Naive thymus-derived CD4-positive, alpha-beta T cell (primary cell): ENCODE measurements at regions not wholly inside any gene's neighbourhood (a gene's known extent, or its start where the extent isn't known, plus 50 kb on each side); places are given as distances from the start of the nearest gene placed in this dataset.
"Not testable (repeated sequence)": the region's sequence is repeated elsewhere in the genome, so short reads cannot be mapped to it uniquely, and the experiment has no call there.

Experiments used
- ATAC-seq: fragments of 150-1000 bp; cut with Tn5 transposase; 2 replicates; pipeline ENCODE4 v1.10.0; 2021; ENCODE audit warnings: mild to moderate bottlenecking, moderate library complexity
- CTCF ChIA-PET: fragments of 350-600 bp; sonication (Branson Sonifier 250); formaldehyde crosslinking; loops from one replicate; lab custom pipeline; 2021; ENCODE audit warnings: antibody characterized with exemption; lab: Charles Lee
- POLR2A ChIA-PET: fragments of 350-600 bp; sonication (Branson Sonifier 250); formaldehyde crosslinking; loops from one replicate; lab custom pipeline; 2021; ENCODE audit warnings: antibody characterized with exemption, inconsistent platforms; lab: Charles Lee
- DNase-seq, 9 donors: peaks; one replicate each; pipeline versions ENCODE4 v3.0.0 to v3.0.0-alpha.2; 2020 to 2022; ENCODE audit warnings: mixed read lengths in 1 of 9
- H3K27ac ChIP-seq: one replicate; pipeline ENCODE4 v1.7.0; 2013; ENCODE audit warnings: mild to moderate bottlenecking, low read depth, low read length, moderate library complexity
- H3K27me3 ChIP-seq, 2 donors: one replicate each; pipeline ENCODE4 v1.7.0; 2013; ENCODE audit warnings: low read length in 2 of 2, mild to moderate bottlenecking in 2 of 2, moderate library complexity in 2 of 2; ENCODE audit not compliant: control insufficient read depth in 2 of 2, insufficient read depth in 2 of 2
- H3K36me3 ChIP-seq, 3 experiments: 1 replicate in 2 of 3; 2 replicates in 1 of 3; pipeline ENCODE4 v1.7.0; 2013; ENCODE audit warnings: low read length in 3 of 3, mild to moderate bottlenecking in 3 of 3, moderate library complexity in 1 of 3; ENCODE audit not compliant: insufficient read depth in 3 of 3, control insufficient read depth in 2 of 3
- H3K4me1 ChIP-seq, 2 donors: one replicate each; pipeline ENCODE4 v1.7.0; 2013; ENCODE audit warnings: low read length in 2 of 2, mild to moderate bottlenecking in 2 of 2, moderate library complexity in 1 of 2; ENCODE audit not compliant: control insufficient read depth in 2 of 2, insufficient read depth in 2 of 2
- H3K4me3 ChIP-seq: 2 replicates; pipeline ENCODE4 v1.7.0; 2013; ENCODE audit warnings: mild to moderate bottlenecking, low read length
- H3K9me3 ChIP-seq, 3 experiments: 1 replicate in 2 of 3; 2 replicates in 1 of 3; pipeline ENCODE4 v1.7.0; 2013; ENCODE audit warnings: low read length in 3 of 3; ENCODE audit not compliant: control insufficient read depth in 2 of 3
- H3K27ac Mint-ChIP-seq, 9 donors: one replicate each; pipeline ENCODE4 v1.8.0; 2020 to 2022; ENCODE audit warnings: mixed read lengths in 9 of 9, mild to moderate bottlenecking in 8 of 9, moderate library complexity in 5 of 9, inconsistent platforms in 2 of 9
- H3K27me3 Mint-ChIP-seq, 5 donors: one replicate each; pipeline ENCODE4 v1.8.0; 2021 to 2022; ENCODE audit warnings: mixed read lengths in 5 of 5, mild to moderate bottlenecking in 1 of 5
- H3K36me3 Mint-ChIP-seq, 5 donors: one replicate each; pipeline ENCODE4 v1.8.0; 2020 to 2022; ENCODE audit warnings: mixed read lengths in 5 of 5, mild to moderate bottlenecking in 3 of 5, inconsistent platforms in 1 of 5
- H3K4me1 Mint-ChIP-seq, 7 donors: one replicate each; pipeline ENCODE4 v1.8.0; 2020 to 2022; ENCODE audit warnings: mixed read lengths in 7 of 7, mild to moderate bottlenecking in 3 of 7, inconsistent platforms in 1 of 7
- H3K4me3 Mint-ChIP-seq, 10 donors: one replicate each; pipeline ENCODE4 v1.8.0; 2020 to 2022; ENCODE audit warnings: mild to moderate bottlenecking in 10 of 10, mixed read lengths in 10 of 10, moderate library complexity in 6 of 10, inconsistent platforms in 2 of 10
- H3K9me3 Mint-ChIP-seq, 11 donors: one replicate each; pipeline ENCODE4 v1.8.0; 2020 to 2022; ENCODE audit warnings: mixed read lengths in 11 of 11, mild to moderate bottlenecking in 4 of 11, inconsistent platforms in 1 of 11, moderate library complexity in 1 of 11
- intact Hi-C, 2 donors: fragments of 100-400 bp; cut with micrococcal nuclease; formaldehyde crosslinking; loops; one replicate each; pipeline ENCODE4 v1.15.1; 2023

GRCh38 chr10:109809954-109810353 is 113.4 kb downstream of the XPNPEP1 start:
- H3K4me1 ChIP-seq, intact Hi-C loops, H3K36me3 Mint-ChIP-seq, CTCF ChIA-PET, H3K9me3 ChIP-seq, H3K27me3 ChIP-seq, DNase-seq, H3K27ac Mint-ChIP-seq, ATAC-seq, H3K4me3 ChIP-seq, POLR2A ChIA-PET, H3K27ac ChIP-seq, H3K4me1 Mint-ChIP-seq, H3K36me3 ChIP-seq, H3K4me3 Mint-ChIP-seq: not testable (repeated sequence)
- peaks cover 3 to 47% (median 18%) of the 10 kb centered on the region in 11 donors for H3K9me3 Mint-ChIP-seq
- H3K27me3 Mint-ChIP-seq: peaks cover 2 to 16% (median 15%) of the 10 kb centered on the region in 5 donors

GRCh38 chr10:109801191-109801590 is 122.1 kb downstream of the XPNPEP1 start:
- H3K27me3 ChIP-seq: not testable (repeated sequence)

GRCh38 chr10:109790647-109791046 is 132.7 kb downstream of the XPNPEP1 start:
- H3K9me3 Mint-ChIP-seq: peaks cover 0 to 15% (median 6%) of the 10 kb centered on the region in 11 donors
- H3K4me3 Mint-ChIP-seq: no peak overlapping the region
- peaks cover 0 to 4% (median 0%) of the 10 kb centered on the region in 5 donors for H3K36me3 Mint-ChIP-seq
- POLR2A ChIA-PET: no interaction called here
- ATAC-seq (no peak), DNase-seq (no peak)
- CTCF ChIA-PET: no interaction called here
- no peaks in the 10 kb centered on the region for H3K4me1 Mint-ChIP-seq
- no peaks in the 10 kb centered on the region for H3K36me3 ChIP-seq
- H3K4me1 ChIP-seq: no peaks in the 10 kb centered on the region
- H3K4me3 ChIP-seq: no peak overlapping the region
- intact Hi-C loops: no loop called here
- H3K9me3 ChIP-seq: no peaks in the 10 kb centered on the region
- no peaks in the 10 kb centered on the region for H3K27me3 ChIP-seq
- no peak overlapping the region for H3K27ac Mint-ChIP-seq
- peaks cover 2 to 33% (median 10%) of the 10 kb centered on the region in 5 donors for H3K27me3 Mint-ChIP-seq
- H3K27ac ChIP-seq: no peak overlapping the region

More at GRCh38 chr10:109801191-109801590, 122.1 kb downstream of the XPNPEP1 start:
- H3K4me3 ChIP-seq, H3K36me3 Mint-ChIP-seq, H3K4me1 ChIP-seq, CTCF ChIA-PET, H3K36me3 ChIP-seq, H3K4me3 Mint-ChIP-seq, H3K4me1 Mint-ChIP-seq, H3K27ac ChIP-seq, H3K27ac Mint-ChIP-seq, ATAC-seq, H3K9me3 ChIP-seq, POLR2A ChIA-PET, DNase-seq, intact Hi-C loops: not testable (repeated sequence)
- H3K27me3 Mint-ChIP-seq: peaks cover 11 to 39% (median 34%) of the 10 kb centered on the region in 5 donors
- peaks cover 0 to 43% (median 15%) of the 10 kb centered on the region in 11 donors for H3K9me3 Mint-ChIP-seq

GRCh38 chr10:109784236-109784635 is 139.1 kb downstream of the XPNPEP1 start:
- no peaks in the 10 kb centered on the region for H3K27me3 ChIP-seq
- Mint-ChIP-seq H3K4me1 (no peaks in the 10 kb centered on the region), H3K36me3 (no peaks in the 10 kb centered on the region), H3K27me3 (peaks cover 0 to 35% (median 19%) of the 10 kb centered on the region in 5 donors), H3K4me3 (no peak overlapping the region), H3K9me3 (no peaks in the 10 kb centered on the region), H3K27ac (no peak overlapping the region)
- ChIA-PET POLR2A (no interaction called here), CTCF (no interaction called here)
- H3K4me1 ChIP-seq: no peaks in the 10 kb centered on the region
- no peaks in the 10 kb centered on the region for H3K9me3 ChIP-seq
- no peak for ATAC-seq
- no peak for DNase-seq
- no peak overlapping the region for H3K4me3 ChIP-seq
- intact Hi-C loops: no loop called here
- no peaks in the 10 kb centered on the region for H3K36me3 ChIP-seq
- no peak overlapping the region for H3K27ac ChIP-seq

- Mint-ChIP-seq H3K36me3 (no peaks in the 10 kb centered on the region), H3K4me1 (no peaks in the 10 kb centered on the region), H3K4me3 (no peak overlapping the region), H3K27ac (no peak overlapping the region), H3K27me3 (peaks cover 2 to 36% (median 23%) of the 10 kb centered on the region in 5 donors), H3K9me3 (no peaks in the 10 kb centered on the region)
- ATAC-seq: no peak
- H3K27me3 ChIP-seq: no peaks in the 10 kb centered on the region
- no peaks in the 10 kb centered on the region for H3K36me3 ChIP-seq
- H3K4me1 ChIP-seq: no peaks in the 10 kb centered on the region
- H3K27ac ChIP-seq: no peak overlapping the region
- no peak for DNase-seq
- no peak overlapping the region for H3K4me3 ChIP-seq
- H3K9me3 ChIP-seq: no peaks in the 10 kb centered on the region
- CTCF ChIA-PET: no interaction called here
- POLR2A ChIA-PET: no interaction called here
- intact Hi-C loops: no loop called here
These were observed 140.0 kb downstream of the XPNPEP1 start for GRCh38 chr10:109783286-109783685.

- H3K4me1 ChIP-seq: no peaks in the 10 kb centered on the region
- ChIA-PET CTCF (no interaction called here), POLR2A (no interaction called here)
- no peaks in the 10 kb centered on the region for H3K36me3 ChIP-seq
- ATAC-seq (no peak), DNase-seq (no peak)
- Mint-ChIP-seq H3K27ac (no peak overlapping the region), H3K4me1 (no peaks in the 10 kb centered on the region), H3K36me3 (no peaks in the 10 kb centered on the region), H3K9me3 (no peaks in the 10 kb centered on the region), H3K4me3 (no peak overlapping the region), H3K27me3 (peaks cover 2 to 39% (median 25%) of the 10 kb centered on the region in 5 donors)
- H3K9me3 ChIP-seq: no peaks in the 10 kb centered on the region
- no peak overlapping the region for H3K27ac ChIP-seq
- no peak overlapping the region for H3K4me3 ChIP-seq
- intact Hi-C loops: no loop called here
- H3K27me3 ChIP-seq: no peaks in the 10 kb centered on the region
These were observed 142.3 kb downstream of the XPNPEP1 start for GRCh38 chr10:109780997-109781396.

GRCh38 chr10:109778993-109779392 is 144.3 kb downstream of the XPNPEP1 start:
- Mint-ChIP-seq H3K27ac (no peak overlapping the region), H3K27me3 (peaks cover 2 to 39% (median 21%) of the 10 kb centered on the region in 5 donors), H3K9me3 (no peaks in the 10 kb centered on the region), H3K4me1 (no peaks in the 10 kb centered on the region), H3K36me3 (no peaks in the 10 kb centered on the region), H3K4me3 (no peak overlapping the region)
- CTCF ChIA-PET: no interaction called here
- H3K4me1 ChIP-seq: no peaks in the 10 kb centered on the region
- no peaks in the 10 kb centered on the region for H3K9me3 ChIP-seq
- POLR2A ChIA-PET: no interaction called here
- ATAC-seq: no peak
- H3K4me3 ChIP-seq: no peak overlapping the region
- no peak for DNase-seq
- H3K27me3 ChIP-seq: no peaks in the 10 kb centered on the region
- H3K27ac ChIP-seq: no peak overlapping the region
- no peaks in the 10 kb centered on the region for H3K36me3 ChIP-seq
- intact Hi-C loops: no loop called here
